ENCODE measurements at regions not wholly inside any gene's neighbourhood (a gene's known extent, or its start where the extent isn't known, plus 50 kb on each side); places are given as distances from the start of the nearest gene placed in this dataset.

DNA sequence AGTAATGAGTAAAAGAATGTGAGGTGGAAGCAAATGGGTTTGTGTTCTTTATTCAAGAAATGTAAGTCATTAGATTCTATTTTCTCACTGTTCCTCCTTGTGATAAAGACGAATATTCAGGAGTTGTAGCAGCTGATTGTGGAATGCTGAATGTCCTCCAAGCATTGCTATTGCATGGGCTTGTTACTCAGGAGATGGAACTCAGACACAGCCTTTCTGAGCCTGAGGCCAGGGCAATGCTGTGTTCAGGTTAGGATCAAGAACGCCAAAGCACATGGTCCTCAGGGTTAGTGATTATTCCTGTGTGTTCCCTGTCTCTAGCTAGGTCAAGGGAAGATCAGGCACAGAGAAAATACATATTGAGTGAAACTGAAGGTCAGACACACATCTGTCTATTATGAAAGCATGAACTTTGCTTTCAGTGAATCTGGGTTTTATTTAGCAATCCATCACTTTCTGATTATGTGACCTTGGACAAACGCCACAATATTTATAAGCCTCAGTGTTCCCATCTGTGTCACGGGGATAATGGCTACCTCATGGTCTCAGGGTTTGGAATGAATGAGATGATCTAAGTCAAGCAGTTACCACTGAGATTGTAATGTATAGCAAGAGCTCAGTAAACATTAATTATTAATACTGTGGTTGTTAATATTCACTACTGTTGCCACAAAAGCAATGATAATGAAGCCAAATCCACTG, 426.8 kb upstream of the DYNLRB2 start:
- TF ChIP-seq, protein P1, sequence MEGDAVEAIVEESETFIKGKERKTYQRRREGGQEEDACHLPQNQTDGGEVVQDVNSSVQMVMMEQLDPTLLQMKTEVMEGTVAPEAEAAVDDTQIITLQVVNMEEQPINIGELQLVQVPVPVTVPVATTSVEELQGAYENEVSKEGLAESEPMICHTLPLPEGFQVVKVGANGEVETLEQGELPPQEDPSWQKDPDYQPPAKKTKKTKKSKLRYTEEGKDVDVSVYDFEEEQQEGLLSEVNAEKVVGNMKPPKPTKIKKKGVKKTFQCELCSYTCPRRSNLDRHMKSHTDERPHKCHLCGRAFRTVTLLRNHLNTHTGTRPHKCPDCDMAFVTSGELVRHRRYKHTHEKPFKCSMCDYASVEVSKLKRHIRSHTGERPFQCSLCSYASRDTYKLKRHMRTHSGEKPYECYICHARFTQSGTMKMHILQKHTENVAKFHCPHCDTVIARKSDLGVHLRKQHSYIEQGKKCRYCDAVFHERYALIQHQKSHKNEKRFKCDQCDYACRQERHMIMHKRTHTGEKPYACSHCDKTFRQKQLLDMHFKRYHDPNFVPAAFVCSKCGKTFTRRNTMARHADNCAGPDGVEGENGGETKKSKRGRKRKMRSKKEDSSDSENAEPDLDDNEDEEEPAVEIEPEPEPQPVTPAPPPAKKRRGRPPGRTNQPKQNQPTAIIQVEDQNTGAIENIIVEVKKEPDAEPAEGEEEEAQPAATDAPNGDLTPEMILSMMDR (conservative IDR thresholded peaks at IDR 0.05) = no peak
- no peak for TF ChIP-seq ZFX (IDR thresholded peaks at IDR 0.05)

Measured in C4-2B (cell line).